ENCODE measurements at regions not wholly inside any gene's neighbourhood (a gene's known extent, or its start where the extent isn't known, plus 50 kb on each side); places are given as distances from the start of the nearest gene placed in this dataset.
A peak's percentile ranks its signal among the peaks of the same experiment; 100 is the strongest.
"Not testable (repeated sequence)": the region's sequence is repeated elsewhere in the genome, so short reads cannot be mapped to it uniquely, and the experiment has no call there.

DNA sequence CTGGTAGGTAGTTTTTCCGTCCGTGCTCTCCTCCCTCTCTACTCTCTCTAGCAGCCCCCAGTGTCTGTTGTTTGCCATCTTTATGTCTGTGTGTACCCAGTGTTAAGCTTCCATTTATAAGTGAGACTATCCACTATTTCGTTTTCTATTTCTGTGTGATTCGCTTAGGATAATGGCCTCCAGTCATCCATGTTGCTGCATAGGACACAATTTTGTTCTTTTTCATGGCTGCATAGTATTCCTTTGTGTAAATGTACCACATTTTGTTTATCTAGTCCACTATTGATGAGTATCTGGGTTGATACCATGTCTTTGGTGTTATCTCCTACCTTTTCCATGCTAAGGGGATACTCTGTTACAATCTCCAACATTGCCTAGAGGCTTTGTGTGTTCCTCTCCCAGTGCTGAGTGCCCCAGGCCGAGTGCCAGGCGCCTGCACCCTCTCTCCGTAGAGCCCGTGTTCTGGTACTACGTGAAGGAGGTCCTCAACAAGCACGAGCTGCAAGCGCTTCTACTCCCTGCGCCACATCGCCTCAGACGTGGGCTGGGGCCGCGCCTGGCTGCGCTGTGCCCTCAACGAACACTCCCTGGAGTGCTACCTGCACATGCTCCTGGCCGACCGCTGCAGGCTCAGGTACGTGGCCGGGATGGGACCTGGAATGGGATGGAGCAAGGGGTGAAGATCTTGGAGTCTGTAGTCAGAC is 98.3 kb upstream of the CRYM start:
- H3K4me1 ChIP-seq (ENCODE audit: control insufficient read depth, insufficient read depth, low read length); POLR2A ChIA-PET; CTCF ChIA-PET; H3K36me3 ChIP-seq (ENCODE audit: control insufficient read depth in 2 of 2, insufficient read depth in 1 of 2, low read length in 2 of 2); H3K9me3 ChIP-seq (ENCODE audit: control insufficient read depth, insufficient read depth, low read depth, low read length); H3K4me3 ChIP-seq (ENCODE audit: low read depth, low read length); H3K27ac ChIP-seq (ENCODE audit: extremely low read depth, low read depth, low read length): not testable (repeated sequence)
- TF ChIP-seq, protein P1, sequence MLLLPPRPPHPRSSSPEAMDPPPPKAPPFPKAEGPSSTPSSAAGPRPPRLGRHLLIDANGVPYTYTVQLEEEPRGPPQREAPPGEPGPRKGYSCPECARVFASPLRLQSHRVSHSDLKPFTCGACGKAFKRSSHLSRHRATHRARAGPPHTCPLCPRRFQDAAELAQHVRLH (tag by site-specific recombination; IDR thresholded peaks at IDR 0.05) = peak; percentile 80; the same call in 1 of the 2 replicates
- peak; percentile 100 for TF ChIP-seq ZNF146 (tag by site-specific recombination; IDR thresholded peaks at IDR 0.05)

DNA sequence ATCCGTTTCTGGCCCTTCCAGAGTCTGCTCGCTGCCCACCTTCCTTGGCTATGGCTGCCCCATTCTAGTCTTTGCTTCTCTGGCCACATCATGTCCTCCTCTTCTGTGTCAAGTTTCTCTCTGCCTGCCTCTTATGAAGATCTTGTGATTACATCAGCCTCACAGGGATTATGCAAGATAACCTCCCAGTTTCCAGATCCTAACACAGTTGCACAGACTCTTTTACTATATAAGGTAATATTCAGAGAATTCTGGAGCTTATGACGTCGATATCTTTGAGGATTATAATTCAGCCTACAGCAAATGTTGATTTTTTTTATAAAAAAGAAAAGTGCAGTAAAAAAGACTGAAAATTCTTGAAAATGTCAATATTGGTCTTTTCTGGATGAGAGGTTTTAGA is 97.2 kb upstream of the CRYM start:
- POLR2A ChIA-PET; H3K27ac ChIP-seq (ENCODE audit: extremely low read depth, low read depth, low read length); H3K9me3 ChIP-seq (ENCODE audit: control insufficient read depth, insufficient read depth, low read depth, low read length); H3K36me3 ChIP-seq (ENCODE audit: control insufficient read depth in 2 of 2, insufficient read depth in 1 of 2, low read length in 2 of 2); H3K4me1 ChIP-seq (ENCODE audit: control insufficient read depth, insufficient read depth, low read length); CTCF ChIA-PET; H3K4me3 ChIP-seq (ENCODE audit: low read depth, low read length): not testable (repeated sequence)

- H3K9me3 ChIP-seq (ENCODE audit: control insufficient read depth, insufficient read depth, low read depth, low read length); H3K36me3 ChIP-seq (ENCODE audit: control insufficient read depth in 2 of 2, insufficient read depth in 1 of 2, low read length in 2 of 2); H3K27ac ChIP-seq (ENCODE audit: extremely low read depth, low read depth, low read length); POLR2A ChIA-PET; CTCF ChIA-PET; H3K4me3 ChIP-seq (ENCODE audit: low read depth, low read length); H3K4me1 ChIP-seq (ENCODE audit: control insufficient read depth, insufficient read depth, low read length): not testable (repeated sequence)
These were observed 95.4 kb upstream of the CRYM start for GRCh38 chr16:21373454-21373853.

DNA sequence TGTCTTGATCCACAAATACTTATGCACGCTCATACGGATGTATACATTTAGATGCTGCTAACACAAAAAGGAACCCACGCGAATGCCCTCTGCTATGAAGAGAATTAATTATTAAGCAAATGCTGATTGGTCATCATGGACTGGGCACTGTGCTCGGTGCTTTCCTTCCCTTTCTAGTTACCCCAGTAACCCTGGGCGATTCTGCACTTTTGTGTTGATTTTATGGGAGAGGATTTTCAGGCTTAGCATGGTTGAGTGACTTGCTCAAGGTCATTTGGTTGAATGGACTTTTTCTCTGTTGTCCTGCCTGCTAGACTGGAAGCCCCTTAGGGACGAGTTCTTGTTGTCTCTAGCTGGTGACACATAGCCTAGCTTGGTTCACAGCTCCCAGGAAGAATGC is 94.8 kb upstream of the CRYM start:
- H3K36me3 ChIP-seq (ENCODE audit: control insufficient read depth in 2 of 2, insufficient read depth in 1 of 2, low read length in 2 of 2); H3K4me3 ChIP-seq (ENCODE audit: low read depth, low read length); POLR2A ChIA-PET; H3K27ac ChIP-seq (ENCODE audit: extremely low read depth, low read depth, low read length); H3K4me1 ChIP-seq (ENCODE audit: control insufficient read depth, insufficient read depth, low read length); H3K9me3 ChIP-seq (ENCODE audit: control insufficient read depth, insufficient read depth, low read depth, low read length); CTCF ChIA-PET: not testable (repeated sequence)

- TF ChIP-seq OSR2 (tag by site-specific recombination; IDR thresholded peaks at IDR 0.05) (peak; percentile 57; the same call in 1 of the 2 replicates), SP7 (tag by site-specific recombination; IDR thresholded peaks at IDR 0.05) (peak; percentile 94)
- POLR2A ChIA-PET; H3K4me1 ChIP-seq (ENCODE audit: control insufficient read depth, insufficient read depth, low read length); H3K36me3 ChIP-seq (ENCODE audit: control insufficient read depth in 2 of 2, insufficient read depth in 1 of 2, low read length in 2 of 2); H3K9me3 ChIP-seq (ENCODE audit: control insufficient read depth, insufficient read depth, low read depth, low read length); CTCF ChIA-PET; H3K4me3 ChIP-seq (ENCODE audit: low read depth, low read length); H3K27ac ChIP-seq (ENCODE audit: extremely low read depth, low read depth, low read length): not testable (repeated sequence)
These were observed 94.2 kb upstream of the CRYM start for GRCh38 chr16:21372162-21372835.

GRCh38 chr16:21370791-21371190 is 92.7 kb upstream of the CRYM start:
- H3K4me1 ChIP-seq (ENCODE audit: control insufficient read depth, insufficient read depth, low read length); H3K9me3 ChIP-seq (ENCODE audit: control insufficient read depth, insufficient read depth, low read depth, low read length); POLR2A ChIA-PET; H3K36me3 ChIP-seq (ENCODE audit: control insufficient read depth in 2 of 2, insufficient read depth in 1 of 2, low read length in 2 of 2); H3K27ac ChIP-seq (ENCODE audit: extremely low read depth, low read depth, low read length); CTCF ChIA-PET; H3K4me3 ChIP-seq (ENCODE audit: low read depth, low read length): not testable (repeated sequence)
- 0 out of 2 replicates have a peak, but pooled peaks have one; percentile 36 for TF ChIP-seq OSR2 (tag by site-specific recombination; IDR thresholded peaks at IDR 0.05)

DNA sequence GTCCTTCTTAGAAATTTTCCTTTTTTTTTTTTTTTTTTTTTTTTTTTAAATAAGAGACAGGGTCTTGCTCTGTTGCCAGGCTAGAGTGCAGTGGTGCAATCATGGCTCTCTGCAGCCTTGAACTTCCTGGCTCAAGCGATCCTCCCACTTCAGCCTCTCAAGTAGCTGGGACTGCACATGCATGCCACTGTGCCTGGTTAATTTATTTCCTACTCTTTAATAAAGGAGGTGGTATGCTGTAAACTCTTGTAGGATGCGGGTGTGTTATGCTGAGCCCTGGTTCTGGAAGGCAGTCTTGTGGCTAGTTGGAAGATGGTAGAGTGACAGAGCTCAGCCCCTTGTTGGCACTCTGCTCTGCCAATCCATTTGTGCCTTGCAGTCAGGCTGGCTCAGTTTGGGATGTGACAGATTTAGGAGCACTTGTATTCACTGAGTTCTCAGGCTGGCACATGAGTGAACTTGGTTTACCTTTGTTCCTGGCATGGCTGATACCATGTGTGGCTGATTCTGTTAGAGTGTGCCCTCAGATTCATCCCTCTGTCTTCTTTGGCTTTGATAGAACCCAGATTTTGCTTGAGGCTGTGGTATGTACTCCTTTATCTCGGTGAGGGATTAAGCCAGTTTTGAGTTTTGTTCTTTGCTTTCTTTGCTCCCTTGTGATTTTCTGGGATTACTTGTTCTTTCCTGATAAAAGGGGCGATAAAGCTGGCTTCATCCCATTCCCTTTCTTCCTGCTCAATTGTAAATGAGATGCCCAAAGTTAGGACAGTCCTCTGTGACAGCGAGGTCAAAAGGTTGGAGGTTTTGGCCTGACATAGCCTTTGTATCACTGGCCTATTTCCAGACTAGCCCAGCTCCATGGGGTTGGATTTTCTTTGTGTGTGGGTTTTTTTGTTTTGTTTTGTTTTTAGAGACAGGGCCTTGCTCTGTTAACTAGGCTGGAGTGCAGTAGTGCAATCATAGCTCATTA is 91.2 kb upstream of the CRYM start:
- H3K9me3 ChIP-seq (ENCODE audit: control insufficient read depth, insufficient read depth, low read depth, low read length); CTCF ChIA-PET; H3K36me3 ChIP-seq (ENCODE audit: control insufficient read depth in 2 of 2, insufficient read depth in 1 of 2, low read length in 2 of 2); POLR2A ChIA-PET; H3K4me1 ChIP-seq (ENCODE audit: control insufficient read depth, insufficient read depth, low read length); H3K4me3 ChIP-seq (ENCODE audit: low read depth, low read length); H3K27ac ChIP-seq (ENCODE audit: extremely low read depth, low read depth, low read length): not testable (repeated sequence)

DNA sequence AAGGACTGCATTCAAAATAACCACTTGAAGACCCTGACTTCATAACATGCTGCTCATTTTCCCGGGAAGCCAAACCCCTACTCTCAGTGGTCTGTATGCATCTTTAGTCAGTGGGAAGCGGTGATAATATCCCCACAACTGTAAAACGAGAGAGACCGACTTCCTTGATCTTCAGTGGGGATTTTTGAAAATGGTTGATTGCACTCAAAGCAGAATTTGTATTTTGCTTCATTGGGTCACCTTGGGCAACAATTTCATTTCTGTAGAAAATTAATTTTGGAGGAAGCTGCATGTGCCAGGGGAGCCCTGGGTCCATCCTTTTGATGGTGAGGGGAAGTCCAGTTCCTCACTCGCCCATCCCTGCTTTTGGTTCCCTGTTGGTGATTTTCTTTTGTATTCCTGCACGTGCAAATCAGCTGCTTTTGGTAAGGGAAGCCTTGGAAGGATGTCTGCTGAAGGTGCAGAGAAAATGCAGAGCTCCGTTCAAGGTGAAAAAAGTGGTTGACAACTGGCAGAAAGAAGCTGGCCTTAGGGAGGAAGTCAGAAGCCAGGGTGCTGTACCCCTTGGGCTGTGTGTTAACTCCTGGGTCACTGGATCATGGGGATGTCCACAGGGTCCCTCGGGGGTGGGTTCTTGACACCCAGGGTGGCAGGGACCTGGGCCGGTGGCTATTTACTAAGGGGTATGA is 89.8 kb upstream of the CRYM start:
- H3K27ac ChIP-seq (ENCODE audit: extremely low read depth, low read depth, low read length); H3K4me1 ChIP-seq (ENCODE audit: control insufficient read depth, insufficient read depth, low read length); H3K36me3 ChIP-seq (ENCODE audit: control insufficient read depth in 2 of 2, insufficient read depth in 1 of 2, low read length in 2 of 2); POLR2A ChIA-PET; H3K9me3 ChIP-seq (ENCODE audit: control insufficient read depth, insufficient read depth, low read depth, low read length); CTCF ChIA-PET; H3K4me3 ChIP-seq (ENCODE audit: low read depth, low read length): not testable (repeated sequence)

DNA sequence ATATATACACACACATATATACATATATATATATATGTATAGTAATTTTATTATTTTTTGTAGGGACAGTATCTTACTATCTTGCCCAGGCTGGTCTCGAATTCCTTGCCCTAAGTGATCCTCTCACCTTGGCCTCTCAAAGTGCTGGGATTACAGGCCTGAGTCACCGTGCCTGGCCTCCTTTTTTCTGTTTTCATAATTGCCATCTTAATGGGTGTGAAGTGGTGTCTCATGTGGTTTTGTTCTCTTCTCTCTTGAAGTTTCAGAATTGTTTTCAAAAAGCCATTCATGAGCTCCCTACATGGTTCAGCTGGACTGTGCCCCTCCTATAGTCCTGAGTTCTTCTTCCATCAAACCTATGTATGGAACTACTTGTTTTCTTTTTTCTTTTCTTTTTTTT is 88.9 kb upstream of the CRYM start:
- CTCF ChIA-PET; H3K4me1 ChIP-seq (ENCODE audit: control insufficient read depth, insufficient read depth, low read length); H3K27ac ChIP-seq (ENCODE audit: extremely low read depth, low read depth, low read length); POLR2A ChIA-PET; H3K4me3 ChIP-seq (ENCODE audit: low read depth, low read length); H3K36me3 ChIP-seq (ENCODE audit: control insufficient read depth in 2 of 2, insufficient read depth in 1 of 2, low read length in 2 of 2); H3K9me3 ChIP-seq (ENCODE audit: control insufficient read depth, insufficient read depth, low read depth, low read length): not testable (repeated sequence)

All from HEK293 (cell line).